ENCODE measurements at regions not wholly inside any gene's neighbourhood (a gene's known extent, or its start where the extent isn't known, plus 50 kb on each side); places are given as distances from the start of the nearest gene placed in this dataset.

GRCh38 chrX:67784712-67785111 is 240.9 kb downstream of the AR start:
- no peaks in the 10 kb centered on the region for H3K36me3 ChIP-seq (ENCODE audit: control insufficient read depth in 2 of 2, extremely low read depth in 1 of 2, insufficient read depth in 2 of 2, low read length in 2 of 2)
- no peaks in the 10 kb centered on the region for H3K9me3 ChIP-seq (replicated peaks; ENCODE audit: control insufficient read depth, insufficient read depth, low read length)
- H3K4me1 ChIP-seq (ENCODE audit: control insufficient read depth, extremely low read depth, insufficient read depth, low read length): peaks cover 15% of the 10 kb centered on the region
- H3K27me3 ChIP-seq (ENCODE audit: control insufficient read depth in 2 of 2, insufficient read depth in 2 of 2, low read length in 2 of 2): no peaks in the 10 kb centered on the region
- no peaks in the 10 kb centered on the region for H4K20me1 ChIP-seq (replicated peaks; ENCODE audit: control insufficient read depth, extremely low read depth, insufficient read depth, low read length)
- DNase-seq (ENCODE audit: low read depth, low spot score): no peak
- H3K4me2 ChIP-seq (ENCODE audit: insufficient read depth, low read length): no peak overlapping the region
- H3K9ac ChIP-seq (replicated peaks; ENCODE audit: extremely low read depth, insufficient read depth, low read length): no peak overlapping the region
- ChIA-PET CTCF (no interaction called here), POLR2A (no interaction called here)
- dilution Hi-C loops (cut with MboI; ENCODE audit: extremely low pct_ligation_motif_present, low sequenced_read_pairs) (no loop called here), intact Hi-C loops (cut with micrococcal nuclease) (loop anchor here (5.0 kb wide), 1 partner anchor 1022 kb away; no protein-coding TSS in a partner anchor)
- no peak overlapping the region for H2AFZ ChIP-seq (ENCODE audit: low read depth, low read length)
- FAIRE-seq: no peak
- no TSS peak for BruUV-seq (replicated peaks)
- H3K27ac ChIP-seq (ENCODE audit: insufficient read depth, low read depth, low read length): no peak overlapping the region
- H3K4me3 ChIP-seq (replicated peaks in 1 of 3; ENCODE audit: insufficient read depth in 1 of 3, low read depth in 1 of 3, low read length in 3 of 3): no peak overlapping the region
- H3K9me1 ChIP-seq (replicated peaks; ENCODE audit: control insufficient read depth, extremely low read depth, insufficient read depth, low read length): no peaks in the 10 kb centered on the region
- TF ChIP-seq POLR2AphosphoS5 (IDR thresholded peaks at IDR 0.05; ENCODE audit: insufficient read depth, low read depth, low read length): no peak
- TF ChIP-seq MYC (IDR thresholded peaks at IDR 0.05; ENCODE audit: low read depth, low read length): no peak
- TF ChIP-seq, protein P1, sequence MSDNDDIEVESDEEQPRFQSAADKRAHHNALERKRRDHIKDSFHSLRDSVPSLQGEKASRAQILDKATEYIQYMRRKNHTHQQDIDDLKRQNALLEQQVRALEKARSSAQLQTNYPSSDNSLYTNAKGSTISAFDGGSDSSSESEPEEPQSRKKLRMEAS (IDR thresholded peaks at IDR 0.05; ENCODE audit: insufficient read depth, insufficient read length): no peak
- TF ChIP-seq EZH2 (IDR thresholded peaks at IDR 0.05; ENCODE audit: borderline replicate concordance, low read depth, low read length, severe bottlenecking): no peak
- no peak for TF ChIP-seq CTCF (IDR thresholded peaks at IDR 0.05; ENCODE audit: extremely low read depth in 1 of 2, insufficient read depth in 1 of 2, low read depth in 1 of 2, low read length in 2 of 2)
- TF ChIP-seq FOS (IDR thresholded peaks at IDR 0.05; ENCODE audit: borderline replicate concordance, insufficient read depth, low read length): no peak
- no peaks in the 10 kb centered on the region for H3K79me2 ChIP-seq (ENCODE audit: control insufficient read depth, insufficient read depth, low read length)

DNA sequence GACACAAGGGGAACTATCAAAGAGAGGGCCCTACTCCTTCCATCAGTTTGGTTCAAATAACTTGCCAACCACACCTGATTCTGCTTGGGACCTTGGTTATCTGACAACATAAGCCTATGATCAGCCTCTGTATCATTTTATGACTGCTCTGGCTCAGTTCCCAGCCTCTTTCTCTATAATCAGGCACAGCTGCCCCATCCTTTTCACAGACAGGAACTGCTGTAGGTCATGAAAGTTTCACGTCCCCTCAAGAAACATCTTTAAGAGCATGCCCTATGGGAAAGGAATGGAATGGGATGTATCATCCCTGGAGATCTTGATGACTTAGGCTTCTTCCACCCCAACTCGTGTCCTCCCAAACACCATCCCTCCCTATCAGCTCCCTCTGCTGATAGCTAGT is 243.4 kb downstream of the AR start:
- Histone ChIP-seq H3K9ac (replicated peaks; ENCODE audit: extremely low read depth, insufficient read depth, low read length) (no peak overlapping the region), H3K79me2 (ENCODE audit: control insufficient read depth, insufficient read depth, low read length) (no peaks in the 10 kb centered on the region), H3K4me1 (ENCODE audit: control insufficient read depth, extremely low read depth, insufficient read depth, low read length) (no peaks in the 10 kb centered on the region), H3K27ac (ENCODE audit: insufficient read depth, low read depth, low read length) (no peak overlapping the region), H3K4me2 (ENCODE audit: insufficient read depth, low read length) (no peak overlapping the region), H4K20me1 (replicated peaks; ENCODE audit: control insufficient read depth, extremely low read depth, insufficient read depth, low read length) (no peaks in the 10 kb centered on the region), H3K9me3 (replicated peaks; ENCODE audit: control insufficient read depth, insufficient read depth, low read length) (no peaks in the 10 kb centered on the region), H2AFZ (ENCODE audit: low read depth, low read length) (no peak overlapping the region), H3K9me1 (replicated peaks; ENCODE audit: control insufficient read depth, extremely low read depth, insufficient read depth, low read length) (no peaks in the 10 kb centered on the region), H3K4me3 (replicated peaks in 1 of 3; ENCODE audit: insufficient read depth in 1 of 3, low read depth in 1 of 3, low read length in 3 of 3) (no peak overlapping the region), H3K27me3 (ENCODE audit: control insufficient read depth in 2 of 2, insufficient read depth in 2 of 2, low read length in 2 of 2) (no peaks in the 10 kb centered on the region), H3K36me3 (ENCODE audit: control insufficient read depth in 2 of 2, extremely low read depth in 1 of 2, insufficient read depth in 2 of 2, low read length in 2 of 2) (no peaks in the 10 kb centered on the region)
- TF ChIP-seq GATA2 (IDR thresholded peaks at IDR 0.05; ENCODE audit: insufficient read depth, insufficient read length, low read depth, low read length) (no peak), MYC (IDR thresholded peaks at IDR 0.05; ENCODE audit: low read depth, low read length) (no peak), JUN (IDR thresholded peaks at IDR 0.05; ENCODE audit: borderline replicate concordance, insufficient read depth, insufficient read length, low read depth) (no peak), POLR2AphosphoS5 (IDR thresholded peaks at IDR 0.05; ENCODE audit: insufficient read depth, low read depth, low read length) (no peak), EZH2 (IDR thresholded peaks at IDR 0.05; ENCODE audit: borderline replicate concordance, low read depth, low read length, severe bottlenecking) (no peak), POLR2A (IDR thresholded peaks at IDR 0.05; ENCODE audit: low read depth, low read length) (no peak), CTCF (IDR thresholded peaks at IDR 0.05; ENCODE audit: extremely low read depth in 1 of 2, insufficient read depth in 1 of 2, low read depth in 1 of 2, low read length in 2 of 2) (no peak), FOS (IDR thresholded peaks at IDR 0.05; ENCODE audit: borderline replicate concordance, insufficient read depth, low read length) (no peak)
- dilution Hi-C loops (cut with MboI; ENCODE audit: extremely low pct_ligation_motif_present, low sequenced_read_pairs) (no loop called here), intact Hi-C loops (cut with micrococcal nuclease) (no loop called here)
- CTCF ChIA-PET: no interaction called here
- DNase-seq (ENCODE audit: low read depth, low spot score) (no peak), FAIRE-seq (peak; percentile 24)
- no TSS peak for BruUV-seq (replicated peaks)
- POLR2A ChIA-PET: no interaction called here
